ENCODE measurements at regions not wholly inside any gene's neighbourhood (a gene's known extent, or its start where the extent isn't known, plus 50 kb on each side); places are given as distances from the start of the nearest gene placed in this dataset.

GRCh38 chr12:58325561-58325960, 384.2 kb downstream of the ATP23 start:
- no peak for TF ChIP-seq CTCF (IDR thresholded peaks at IDR 0.05; ENCODE audit: low read depth, low read length)
- TF ChIP-seq EZH2phosphoT487 (IDR thresholded peaks at IDR 0.05; ENCODE audit: low read depth), result no peak
